Keratinocyte (primary cell): ENCODE measurements at regions not wholly inside any gene's neighbourhood (a gene's known extent, or its start where the extent isn't known, plus 50 kb on each side); places are given as distances from the start of the nearest gene placed in this dataset.

Experiments used
- DNase-seq: peaks from one replicate; pipeline ENCODE4 v3.0.0-alpha.2; 2011; ENCODE audit warnings: low read depth, missing footprints, low spot score
- FAIRE-seq: peaks from 2 replicates; lab custom pipeline; 2011; peaks lifted over from hg19 to GRCh38; lab: Jason Lieb, UNC
- H2AFZ ChIP-seq: 2 replicates; pipeline ENCODE4 v1.6.0; 2012; ENCODE audit warnings: low read length, control low read depth, inconsistent platforms; ENCODE audit not compliant: control insufficient read depth
- H3K27ac ChIP-seq: 2 replicates; pipeline ENCODE4 v1.5.1; 2011; ENCODE audit warnings: low read length; ENCODE audit not compliant: control insufficient read depth, insufficient read depth
- H3K27me3 ChIP-seq: 3 replicates; pipeline ENCODE4 v1.6.0; 2011; ENCODE audit warnings: low read length; ENCODE audit not compliant: control insufficient read depth, insufficient read depth; ENCODE audit errors: extremely low read depth
- H3K36me3 ChIP-seq, 2 experiments: 2 replicates in 1 of 2; 3 replicates in 1 of 2; pipeline ENCODE4 v1.5.1; 2011; ENCODE audit warnings: low read length in 2 of 2, mild to moderate bottlenecking in 1 of 2; ENCODE audit not compliant: control insufficient read depth in 2 of 2, insufficient read depth in 2 of 2; ENCODE audit errors: extremely low read depth in 1 of 2
- H3K4me1 ChIP-seq: 3 replicates; pipeline ENCODE4 v1.5.1; 2011; ENCODE audit warnings: low read length; ENCODE audit not compliant: control insufficient read depth, insufficient read depth; ENCODE audit errors: extremely low read depth
- H3K4me2 ChIP-seq: 3 replicates; pipeline ENCODE4 v1.6.0; 2011; ENCODE audit warnings: low read depth, low read length; ENCODE audit not compliant: control insufficient read depth, insufficient read depth; ENCODE audit errors: extremely low read depth
- H3K4me3 ChIP-seq, 3 experiments: fragments of 200-600 bp in 1 of 3; sonication (generic) in 1 of 3; 2 replicates in 2 of 3; 3 replicates in 1 of 3; pipeline ENCODE4 v1.5.1; 2011 to 2016; ENCODE audit warnings: low read length in 3 of 3, mild to moderate bottlenecking in 3 of 3, control low read depth in 2 of 3, inconsistent platforms in 1 of 3, low read depth in 1 of 3, mixed read lengths in 1 of 3, mixed run types in 1 of 3, moderate library complexity in 1 of 3; ENCODE audit not compliant: control insufficient read depth in 2 of 3, insufficient read depth in 2 of 3; ENCODE audit errors: extremely low read depth in 1 of 3
- H3K79me2 ChIP-seq: 2 replicates; pipeline ENCODE4 v1.6.0; 2012; ENCODE audit warnings: low read length; ENCODE audit not compliant: control insufficient read depth, insufficient read depth
- H3K9ac ChIP-seq: 3 replicates; pipeline ENCODE4 v1.6.0; 2011; ENCODE audit warnings: low read length; ENCODE audit not compliant: control insufficient read depth, insufficient read depth; ENCODE audit errors: extremely low read depth
- H3K9me1 ChIP-seq: 3 replicates; pipeline ENCODE4 v1.6.0; 2011; ENCODE audit warnings: low read length; ENCODE audit not compliant: control insufficient read depth, insufficient read depth; ENCODE audit errors: extremely low read depth
- H3K9me3 ChIP-seq: 2 replicates; pipeline ENCODE4 v1.5.1; 2012; ENCODE audit warnings: low read depth, low read length; ENCODE audit not compliant: control insufficient read depth
- H4K20me1 ChIP-seq: 3 replicates; pipeline ENCODE4 v1.6.0; 2011; ENCODE audit warnings: low read length; ENCODE audit not compliant: control insufficient read depth, insufficient read depth; ENCODE audit errors: extremely low read depth
- EZH2 ChIP-seq: IDR thresholded peaks from one replicate; pipeline ENCODE4 v1.6.1; 2012; ENCODE audit warnings: inconsistent platforms, mild to moderate bottlenecking, low read length, moderate library complexity
- dilution Hi-C: fragments of 300-500 bp; cut with MboI; formaldehyde crosslinking; loops from one replicate; pipeline ENCODE4 v1.7.0; 2020; ENCODE audit warnings: low sequenced_read_pairs; ENCODE audit not compliant: extremely low pct_ligation_motif_present
- TF ChIP-seq, protein P1 (sequence below), 3 experiments: IDR thresholded peaks in 1 of 3; conservative IDR thresholded peaks in 1 of 3; optimal IDR thresholded peaks in 1 of 3; 2 replicates in 2 of 3; 3 replicates in 1 of 3; pipeline versions ENCODE3 to v1.5.1; 2011; ENCODE audit warnings: low read length in 3 of 3, mild to moderate bottlenecking in 3 of 3, moderate library complexity in 2 of 3, control low read depth in 1 of 3, inconsistent platforms in 1 of 3; ENCODE audit not compliant: insufficient read depth in 2 of 3; ENCODE audit errors: extremely low read depth in 1 of 3

- no peaks in the 10 kb centered on the region for H3K9me1 ChIP-seq
- FAIRE-seq (no peak), DNase-seq (no peak)
- no peak overlapping the region for H3K4me3 ChIP-seq
- no peaks in the 10 kb centered on the region for H3K4me1 ChIP-seq
- no peaks in the 10 kb centered on the region for H3K36me3 ChIP-seq
- no peaks in the 10 kb centered on the region for H4K20me1 ChIP-seq
- H2AFZ ChIP-seq = no peak overlapping the region
- TF ChIP-seq, protein P1, sequence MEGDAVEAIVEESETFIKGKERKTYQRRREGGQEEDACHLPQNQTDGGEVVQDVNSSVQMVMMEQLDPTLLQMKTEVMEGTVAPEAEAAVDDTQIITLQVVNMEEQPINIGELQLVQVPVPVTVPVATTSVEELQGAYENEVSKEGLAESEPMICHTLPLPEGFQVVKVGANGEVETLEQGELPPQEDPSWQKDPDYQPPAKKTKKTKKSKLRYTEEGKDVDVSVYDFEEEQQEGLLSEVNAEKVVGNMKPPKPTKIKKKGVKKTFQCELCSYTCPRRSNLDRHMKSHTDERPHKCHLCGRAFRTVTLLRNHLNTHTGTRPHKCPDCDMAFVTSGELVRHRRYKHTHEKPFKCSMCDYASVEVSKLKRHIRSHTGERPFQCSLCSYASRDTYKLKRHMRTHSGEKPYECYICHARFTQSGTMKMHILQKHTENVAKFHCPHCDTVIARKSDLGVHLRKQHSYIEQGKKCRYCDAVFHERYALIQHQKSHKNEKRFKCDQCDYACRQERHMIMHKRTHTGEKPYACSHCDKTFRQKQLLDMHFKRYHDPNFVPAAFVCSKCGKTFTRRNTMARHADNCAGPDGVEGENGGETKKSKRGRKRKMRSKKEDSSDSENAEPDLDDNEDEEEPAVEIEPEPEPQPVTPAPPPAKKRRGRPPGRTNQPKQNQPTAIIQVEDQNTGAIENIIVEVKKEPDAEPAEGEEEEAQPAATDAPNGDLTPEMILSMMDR (optimal IDR thresholded peaks at IDR 0.05 in 1 of 3, IDR thresholded peaks at IDR 0.05 in 1 of 3, conservative IDR thresholded peaks at IDR 0.05 in 1 of 3; ENCODE audit: extremely low read depth in 1 of 3, insufficient read depth in 2 of 3, low read length in 3 of 3) = no peak
- no peak for TF ChIP-seq EZH2
- H3K79me2 ChIP-seq = no peaks in the 10 kb centered on the region
- H3K9me3 ChIP-seq = no peaks in the 10 kb centered on the region
- dilution Hi-C loops = no loop called here
- no peak overlapping the region for H3K9ac ChIP-seq
- no peaks in the 10 kb centered on the region for H3K27me3 ChIP-seq
- no peak overlapping the region for H3K4me2 ChIP-seq
- no peak overlapping the region for H3K27ac ChIP-seq
Observed at GRCh38 chr4:180500154-180500553, 1743.0 kb upstream of the TENM3 start.

GRCh38 chr4:180512801-180513475 is 1730.3 kb upstream of the TENM3 start:
- no peaks in the 10 kb centered on the region for H3K9me3 ChIP-seq
- FAIRE-seq = no peak
- DNase-seq = no peak
- dilution Hi-C loops = no loop called here
- no peak overlapping the region for H3K4me3 ChIP-seq
- no peaks in the 10 kb centered on the region for H3K79me2 ChIP-seq
- TF ChIP-seq, protein P1 (optimal IDR thresholded peaks at IDR 0.05 in 1 of 3, IDR thresholded peaks at IDR 0.05 in 1 of 3, conservative IDR thresholded peaks at IDR 0.05 in 1 of 3; ENCODE audit: extremely low read depth in 1 of 3, insufficient read depth in 2 of 3, low read length in 3 of 3) = no peak
- no peak for TF ChIP-seq EZH2
- no peak overlapping the region for H3K9ac ChIP-seq
- no peaks in the 10 kb centered on the region for H3K4me1 ChIP-seq
- no peak overlapping the region for H3K4me2 ChIP-seq
- H3K27me3 ChIP-seq = no peaks in the 10 kb centered on the region
- H3K36me3 ChIP-seq = no peaks in the 10 kb centered on the region
- no peak overlapping the region for H3K27ac ChIP-seq
- no peaks in the 10 kb centered on the region for H3K9me1 ChIP-seq
- H4K20me1 ChIP-seq = no peaks in the 10 kb centered on the region
- H2AFZ ChIP-seq = no peak overlapping the region
